Left ventricle myocardium inferior (tissue), 1 donor: ENCODE measurements at regions not wholly inside any gene's neighbourhood (a gene's known extent, or its start where the extent isn't known, plus 50 kb on each side); places are given as distances from the start of the nearest gene placed in this dataset.

Experiments
- DNase-seq: peaks from one replicate; pipeline ENCODE4 v3.0.0-alpha.2; 2020
- H3K27ac ChIP-seq: fragments of 200-600 bp; replicated peaks from 2 replicates; pipeline ENCODE4 v1.8.0; 2021
- H3K27me3 ChIP-seq: fragments of 200-600 bp; 2 replicates; pipeline ENCODE4 v1.8.0; 2021; ENCODE audit warnings: low read depth
- H3K36me3 ChIP-seq: fragments of 200-600 bp; 2 replicates; pipeline ENCODE4 v1.8.0; 2021
- H3K4me1 ChIP-seq: fragments of 200-600 bp; 2 replicates; pipeline ENCODE4 v1.8.0; 2021
- H3K4me3 ChIP-seq: fragments of 200-600 bp; 2 replicates; pipeline ENCODE4 v1.8.0; 2021; ENCODE audit warnings: mild to moderate bottlenecking, moderate library complexity
- H3K9me3 ChIP-seq: fragments of 200-600 bp; replicated peaks from 2 replicates; pipeline ENCODE4 v1.8.0; 2021
- intact Hi-C: fragments of 100-400 bp; cut with micrococcal nuclease; formaldehyde crosslinking; loops from one replicate; pipeline ENCODE4 v1.11.0; 2022
- TF ChIP-seq, protein P1 (sequence below): fragments of 200-600 bp; IDR thresholded peaks from 2 replicates; pipeline ENCODE4 v1.8.0; 2021; ENCODE audit warnings: antibody characterized with exemption, mild to moderate bottlenecking, borderline replicate concordance
- donor health status: DM: no; HTN: yes; CAD: no; lungs with severe emphysema.

GRCh38 chr5:155616779-155617392 lies 603.3 kb downstream of the KIF4B start:
- H3K36me3 ChIP-seq = no peaks in the 10 kb centered on the region
- H3K27me3 ChIP-seq = peaks cover 3% of the 10 kb centered on the region
- TF ChIP-seq, protein P1, sequence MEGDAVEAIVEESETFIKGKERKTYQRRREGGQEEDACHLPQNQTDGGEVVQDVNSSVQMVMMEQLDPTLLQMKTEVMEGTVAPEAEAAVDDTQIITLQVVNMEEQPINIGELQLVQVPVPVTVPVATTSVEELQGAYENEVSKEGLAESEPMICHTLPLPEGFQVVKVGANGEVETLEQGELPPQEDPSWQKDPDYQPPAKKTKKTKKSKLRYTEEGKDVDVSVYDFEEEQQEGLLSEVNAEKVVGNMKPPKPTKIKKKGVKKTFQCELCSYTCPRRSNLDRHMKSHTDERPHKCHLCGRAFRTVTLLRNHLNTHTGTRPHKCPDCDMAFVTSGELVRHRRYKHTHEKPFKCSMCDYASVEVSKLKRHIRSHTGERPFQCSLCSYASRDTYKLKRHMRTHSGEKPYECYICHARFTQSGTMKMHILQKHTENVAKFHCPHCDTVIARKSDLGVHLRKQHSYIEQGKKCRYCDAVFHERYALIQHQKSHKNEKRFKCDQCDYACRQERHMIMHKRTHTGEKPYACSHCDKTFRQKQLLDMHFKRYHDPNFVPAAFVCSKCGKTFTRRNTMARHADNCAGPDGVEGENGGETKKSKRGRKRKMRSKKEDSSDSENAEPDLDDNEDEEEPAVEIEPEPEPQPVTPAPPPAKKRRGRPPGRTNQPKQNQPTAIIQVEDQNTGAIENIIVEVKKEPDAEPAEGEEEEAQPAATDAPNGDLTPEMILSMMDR = peak; percentile 57
- no peak overlapping the region for H3K4me3 ChIP-seq
- no peak for DNase-seq
- no peaks in the 10 kb centered on the region for H3K9me3 ChIP-seq
- intact Hi-C loops = no loop called here
- no peak overlapping the region for H3K27ac ChIP-seq
- H3K4me1 ChIP-seq = no peaks in the 10 kb centered on the region

GRCh38 chr5:155619688-155620087 lies 606.1 kb downstream of the KIF4B start:
- no peaks in the 10 kb centered on the region for H3K4me1 ChIP-seq
- TF ChIP-seq, protein P1 = no peak
- H3K36me3 ChIP-seq = no peaks in the 10 kb centered on the region
- peaks cover 3% of the 10 kb centered on the region for H3K27me3 ChIP-seq
- H3K27ac ChIP-seq = no peak overlapping the region
- intact Hi-C loops = no loop called here
- DNase-seq = no peak
- no peak overlapping the region for H3K4me3 ChIP-seq
- no peaks in the 10 kb centered on the region for H3K9me3 ChIP-seq

GRCh38 chr5:155620821-155621410 lies 607.4 kb downstream of the KIF4B start:
- Histone ChIP-seq H3K4me1 (no peaks in the 10 kb centered on the region), H3K27ac (no peak overlapping the region), H3K9me3 (no peaks in the 10 kb centered on the region), H3K27me3 (peaks cover 3% of the 10 kb centered on the region), H3K36me3 (no peaks in the 10 kb centered on the region), H3K4me3 (no peak overlapping the region)
- TF ChIP-seq, protein P1 = no peak
- intact Hi-C loops = no loop called here
- no peak for DNase-seq

DNA sequence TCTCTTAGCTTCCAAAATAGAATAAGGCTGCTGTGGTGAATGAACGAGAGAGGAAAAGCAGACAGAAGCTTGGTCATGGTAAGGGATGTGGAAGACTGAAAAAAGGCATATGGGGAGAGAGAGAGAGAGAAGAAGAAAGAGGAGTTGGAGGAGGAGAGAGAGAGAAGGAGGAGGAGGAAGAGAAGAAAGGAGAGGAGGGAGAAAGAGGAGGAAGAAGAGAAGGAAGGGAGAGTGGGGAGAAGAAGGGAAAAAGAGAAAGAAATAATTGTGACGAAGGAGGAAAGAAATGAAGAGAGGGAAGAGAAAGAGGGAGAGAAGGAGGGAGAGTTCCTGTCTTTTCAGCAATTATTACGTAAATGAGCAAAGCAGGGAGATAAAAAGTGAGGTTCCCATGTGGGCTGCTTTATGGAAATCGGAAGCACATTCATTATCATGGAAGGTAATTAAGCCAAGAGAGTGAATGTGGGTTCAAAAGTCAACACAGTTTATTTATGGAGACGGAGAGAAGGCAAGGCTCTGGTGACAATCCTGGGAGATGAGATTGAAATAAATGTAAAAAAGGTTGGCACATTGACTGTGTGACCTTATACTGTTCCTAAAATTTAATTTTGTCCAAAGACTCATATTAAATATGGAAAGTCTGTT lies 611.2 kb downstream of the KIF4B start:
- H3K9me3 ChIP-seq = no peaks in the 10 kb centered on the region
- no peak for DNase-seq
- TF ChIP-seq, protein P1 = no peak
- H3K4me3 ChIP-seq = no peak overlapping the region
- H3K27ac ChIP-seq = no peak overlapping the region
- no peaks in the 10 kb centered on the region for H3K36me3 ChIP-seq
- peaks cover 3% of the 10 kb centered on the region for H3K27me3 ChIP-seq
- intact Hi-C loops = no loop called here
- H3K4me1 ChIP-seq = no peaks in the 10 kb centered on the region

- H3K4me1 ChIP-seq = no peaks in the 10 kb centered on the region
- H3K36me3 ChIP-seq = no peaks in the 10 kb centered on the region
- H3K27me3 ChIP-seq = peaks cover 3% of the 10 kb centered on the region
- H3K9me3 ChIP-seq = no peaks in the 10 kb centered on the region
- intact Hi-C loops = no loop called here
- TF ChIP-seq, protein P1 = no peak
- no peak overlapping the region for H3K4me3 ChIP-seq
- no peak overlapping the region for H3K27ac ChIP-seq
- no peak for DNase-seq
Measured at GRCh38 chr5:155625315-155625714, 611.8 kb downstream of the KIF4B start.
